Activated T-cell treated with anti-CD3 and anti-CD28 coated beads for 24 hours (primary cell): ENCODE measurements at regions not wholly inside any gene's neighbourhood (a gene's known extent, or its start where the extent isn't known, plus 50 kb on each side); places are given as distances from the start of the nearest gene placed in this dataset.

Source experiments
- DNase-seq: peaks from one replicate; pipeline ENCODE4 v3.0.0-alpha.2; 2020; ENCODE audit warnings: low read depth

GRCh38 chr6:44531442-44532015 is 144.0 kb downstream of the CDC5L start:
- DNase-seq: no peak

- no peak for DNase-seq
Observed at GRCh38 chr6:44533421-44533820, 145.9 kb downstream of the CDC5L start.

- no peak for DNase-seq
Observed at GRCh38 chr6:44534291-44534690, 146.8 kb downstream of the CDC5L start.

- DNase-seq: no peak
Observed at GRCh38 chr6:44535446-44535845, 147.9 kb downstream of the CDC5L start.

- no peak for DNase-seq
Observed at GRCh38 chr6:44535967-44536366, 148.5 kb downstream of the CDC5L start.

GRCh38 chr6:44537306-44538049 is 150.0 kb downstream of the CDC5L start:
- no peak for DNase-seq

GRCh38 chr6:44538131-44538806 is 150.8 kb downstream of the CDC5L start:
- no peak for DNase-seq

GRCh38 chr6:44538807-44539201 is 151.3 kb downstream of the CDC5L start:
- no peak for DNase-seq

- no peak for DNase-seq
Observed at GRCh38 chr6:44539701-44540355, 152.3 kb downstream of the CDC5L start.

GRCh38 chr6:44540881-44541280 is 153.4 kb downstream of the CDC5L start:
- no peak for DNase-seq

GRCh38 chr6:44542401-44543116 is 155.1 kb downstream of the CDC5L start:
- no peak for DNase-seq

GRCh38 chr6:44543664-44544063 is 156.2 kb downstream of the CDC5L start:
- DNase-seq: no peak

GRCh38 chr6:44545224-44545623 is 157.7 kb downstream of the CDC5L start:
- no peak for DNase-seq

- no peak for DNase-seq
Observed at GRCh38 chr6:44548319-44548718, 160.8 kb downstream of the CDC5L start.

GRCh38 chr6:44549516-44549915 is 162.0 kb downstream of the CDC5L start:
- DNase-seq: no peak

GRCh38 chr6:44554194-44554593 is 166.7 kb downstream of the CDC5L start:
- DNase-seq: no peak

GRCh38 chr6:44554861-44555260 is 167.4 kb downstream of the CDC5L start:
- DNase-seq: no peak

GRCh38 chr6:44556046-44556445 is 168.5 kb downstream of the CDC5L start:
- no peak for DNase-seq

GRCh38 chr6:44558024-44558831 is 170.7 kb downstream of the CDC5L start:
- DNase-seq: no peak

GRCh38 chr6:44558832-44559251 is 171.3 kb downstream of the CDC5L start:
- DNase-seq: no peak
